ENCODE measurements at regions not wholly inside any gene's neighbourhood (a gene's known extent, or its start where the extent isn't known, plus 50 kb on each side); places are given as distances from the start of the nearest gene placed in this dataset.

DNA sequence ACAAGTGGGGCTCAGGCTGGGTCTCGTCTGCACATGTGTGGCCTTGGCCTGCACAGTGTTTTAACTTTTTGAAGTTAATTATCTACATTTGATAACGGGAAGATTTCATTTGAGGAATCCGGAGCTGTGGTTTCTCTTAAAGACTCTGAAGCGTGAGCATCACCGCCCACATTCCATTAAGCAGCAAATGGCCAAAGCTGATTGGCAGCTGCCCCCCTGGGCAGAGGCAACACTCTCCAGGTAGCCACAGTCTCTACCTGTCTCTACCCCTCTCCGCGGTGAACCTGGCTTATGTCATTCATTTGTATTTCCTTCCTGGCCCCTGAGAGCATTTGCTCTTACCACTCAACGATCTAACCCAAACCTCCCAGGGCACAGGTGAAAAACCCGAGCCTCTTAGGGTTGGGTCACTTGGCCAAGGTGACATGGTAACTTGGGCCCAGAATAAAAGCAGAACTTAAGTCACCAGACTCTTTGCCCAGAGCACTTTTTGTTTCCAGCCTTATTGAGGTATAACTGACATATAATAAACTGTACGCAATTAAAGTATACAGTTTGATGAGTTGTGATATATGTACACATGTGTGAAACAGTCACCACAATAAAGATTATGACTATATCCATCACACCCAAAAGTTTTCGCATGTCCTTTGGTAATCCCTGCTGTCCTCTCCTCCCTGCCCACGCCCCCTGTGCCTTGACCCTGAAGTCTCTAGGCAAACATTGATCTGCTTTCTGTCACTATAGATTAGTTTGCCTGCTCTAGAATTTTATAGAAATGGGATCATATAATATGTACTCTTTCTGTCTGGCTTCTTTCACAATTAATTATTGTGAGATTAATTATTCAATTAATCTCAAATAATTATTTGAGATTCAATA is 245.7 kb upstream of the HES1 start:
- TF ChIP-seq Cebpa-rat (IDR thresholded peaks at IDR 0.05): no peak
- Histone ChIP-seq H3K4me2 (no peak overlapping the region), H3K4me1 (no peaks in the 10 kb centered on the region), H3K9me3 (peaks cover 6% of the 10 kb centered on the region; the same call in 1 of the 2 replicates), H3K9ac (no peak overlapping the region), H3K27me3 (no peaks in the 10 kb centered on the region), H3K27ac (no peak overlapping the region), H3K36me3 (no peaks in the 10 kb centered on the region), H3K4me3 (no peak overlapping the region), H4K20me1 (no peaks in the 10 kb centered on the region)

DNA sequence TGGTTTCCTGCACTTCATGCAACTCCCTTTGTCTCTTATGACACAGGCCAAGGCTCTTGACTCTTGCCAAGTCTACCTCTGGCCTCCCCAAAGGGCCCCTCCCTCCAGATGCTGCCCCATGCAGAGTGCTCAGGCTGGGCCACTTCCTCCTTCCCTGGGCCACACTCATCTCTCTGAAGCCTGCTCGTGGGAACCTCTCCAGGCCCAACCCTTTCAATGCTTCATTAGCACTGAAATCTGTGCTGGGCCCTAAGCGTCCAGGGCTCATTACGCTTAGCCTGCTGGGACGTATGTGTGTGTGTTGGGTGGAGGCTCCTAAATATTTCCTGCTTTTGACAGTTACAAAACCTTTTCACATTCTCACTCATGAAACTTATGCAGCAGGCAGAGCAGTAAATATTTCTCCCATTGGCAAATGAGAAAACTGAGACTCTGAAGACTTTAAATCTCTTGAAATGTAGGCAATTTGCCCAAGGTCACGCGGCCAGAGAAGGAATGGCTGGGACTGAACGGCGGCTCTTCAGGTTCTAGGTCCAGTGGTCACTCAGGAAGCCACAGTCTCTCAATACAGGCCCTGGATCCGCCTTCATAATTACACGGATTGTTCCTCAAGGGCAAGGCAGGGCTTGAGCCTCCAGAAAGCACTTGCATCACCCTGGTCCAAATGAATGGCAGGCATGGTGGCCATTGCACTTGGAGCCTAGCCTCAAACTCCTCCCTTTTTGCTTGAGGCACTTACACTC is 241.7 kb upstream of the HES1 start:
- no peaks in the 10 kb centered on the region for H3K36me3 ChIP-seq
- no peak overlapping the region for H3K4me2 ChIP-seq
- no peak for TF ChIP-seq Cebpa-rat (IDR thresholded peaks at IDR 0.05)
- no peaks in the 10 kb centered on the region for H4K20me1 ChIP-seq
- H3K27me3 ChIP-seq: no peaks in the 10 kb centered on the region
- no peak overlapping the region for H3K9ac ChIP-seq
- no peaks in the 10 kb centered on the region for H3K9me3 ChIP-seq
- peaks cover 11% of the 10 kb centered on the region; the same call in 1 of the 2 replicates for H3K4me1 ChIP-seq
- H3K27ac ChIP-seq: no peak overlapping the region
- no peak overlapping the region for H3K4me3 ChIP-seq

DNA sequence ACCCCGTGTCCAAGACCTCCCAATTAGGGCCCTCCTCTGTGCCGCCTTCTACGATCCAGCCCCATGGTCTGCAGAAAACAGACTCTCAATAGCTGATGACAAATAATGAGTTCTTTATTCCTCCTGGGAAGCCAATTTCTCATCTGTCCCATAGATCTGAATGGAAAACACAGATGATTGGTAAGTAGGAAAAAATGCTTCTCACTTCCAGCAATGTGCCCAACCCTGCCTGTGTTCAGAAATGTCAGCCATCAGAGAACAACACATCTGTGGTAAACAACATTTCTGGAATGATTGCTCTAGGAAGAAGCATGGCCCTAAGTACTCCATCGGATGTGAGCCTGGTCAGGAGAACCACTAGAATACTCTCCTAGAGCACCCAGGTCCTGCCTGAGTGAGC is 240.5 kb upstream of the HES1 start:
- Histone ChIP-seq H3K9me3 (no peaks in the 10 kb centered on the region), H3K27me3 (no peaks in the 10 kb centered on the region), H3K4me3 (no peak overlapping the region), H3K27ac (no peak overlapping the region), H3K9ac (no peak overlapping the region), H4K20me1 (no peaks in the 10 kb centered on the region), H3K36me3 (no peaks in the 10 kb centered on the region), H3K4me1 (peaks cover 11% of the 10 kb centered on the region; the same call in 1 of the 2 replicates), H3K4me2 (no peak overlapping the region)
- no peak for TF ChIP-seq Cebpa-rat (IDR thresholded peaks at IDR 0.05)

DNA sequence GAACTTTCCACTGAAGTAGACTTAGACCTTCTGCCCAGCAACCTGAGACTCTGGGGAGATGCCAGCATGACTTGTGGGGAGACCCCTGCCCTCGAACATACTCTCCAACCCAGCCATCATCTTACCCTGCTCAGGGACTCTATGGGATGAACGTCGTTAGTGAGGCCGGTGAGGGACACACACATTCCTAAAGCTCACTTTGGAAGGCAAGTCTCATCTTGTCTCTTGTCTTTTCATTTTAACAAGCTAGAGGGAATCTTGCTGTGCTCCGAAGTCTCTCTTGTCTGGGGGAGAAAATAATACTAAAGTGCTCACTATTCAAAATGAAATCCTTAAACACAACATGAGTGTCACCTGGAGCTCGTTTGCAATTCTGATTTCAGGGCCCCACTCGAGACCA is 239.5 kb upstream of the HES1 start:
- no peak for TF ChIP-seq Cebpa-rat (IDR thresholded peaks at IDR 0.05)
- Histone ChIP-seq H3K9me3 (no peaks in the 10 kb centered on the region), H3K27ac (no peak overlapping the region), H3K36me3 (no peaks in the 10 kb centered on the region), H3K4me1 (peaks cover 11% of the 10 kb centered on the region; the same call in 1 of the 2 replicates), H3K9ac (no peak overlapping the region), H3K4me2 (no peak overlapping the region), H3K4me3 (no peak overlapping the region), H4K20me1 (no peaks in the 10 kb centered on the region), H3K27me3 (no peaks in the 10 kb centered on the region)

DNA sequence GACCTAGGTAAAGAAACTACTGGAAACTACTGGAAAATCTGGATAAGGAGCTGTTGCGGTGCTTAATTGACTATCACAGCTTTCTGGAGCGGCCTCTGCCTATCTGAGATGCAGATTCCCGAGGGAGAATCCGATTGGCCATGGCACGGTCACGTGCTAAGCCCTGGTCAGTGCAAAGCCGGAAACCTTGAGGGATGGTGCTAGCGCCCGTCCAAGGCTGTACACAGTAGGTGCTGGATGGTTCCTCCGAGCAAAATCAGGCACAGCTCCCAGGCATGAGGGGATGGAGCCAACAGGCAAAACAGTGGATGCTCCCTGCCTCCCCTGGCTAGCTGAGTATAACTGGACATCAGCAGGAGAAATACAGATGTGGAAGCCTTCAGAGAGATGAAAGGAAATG is 238.7 kb upstream of the HES1 start:
- no peaks in the 10 kb centered on the region for H3K36me3 ChIP-seq
- no peak overlapping the region for H3K4me3 ChIP-seq
- TF ChIP-seq Cebpa-rat (IDR thresholded peaks at IDR 0.05): no peak
- no peak overlapping the region for H3K27ac ChIP-seq
- H3K27me3 ChIP-seq: no peaks in the 10 kb centered on the region
- H3K4me2 ChIP-seq: peak overlapping the region; percentile 12; the same call in 1 of the 2 replicates
- H3K4me1 ChIP-seq: peaks cover 11% of the 10 kb centered on the region; the same call in 1 of the 2 replicates
- H4K20me1 ChIP-seq: no peaks in the 10 kb centered on the region
- H3K9ac ChIP-seq: no peak overlapping the region
- H3K9me3 ChIP-seq: no peaks in the 10 kb centered on the region

DNA sequence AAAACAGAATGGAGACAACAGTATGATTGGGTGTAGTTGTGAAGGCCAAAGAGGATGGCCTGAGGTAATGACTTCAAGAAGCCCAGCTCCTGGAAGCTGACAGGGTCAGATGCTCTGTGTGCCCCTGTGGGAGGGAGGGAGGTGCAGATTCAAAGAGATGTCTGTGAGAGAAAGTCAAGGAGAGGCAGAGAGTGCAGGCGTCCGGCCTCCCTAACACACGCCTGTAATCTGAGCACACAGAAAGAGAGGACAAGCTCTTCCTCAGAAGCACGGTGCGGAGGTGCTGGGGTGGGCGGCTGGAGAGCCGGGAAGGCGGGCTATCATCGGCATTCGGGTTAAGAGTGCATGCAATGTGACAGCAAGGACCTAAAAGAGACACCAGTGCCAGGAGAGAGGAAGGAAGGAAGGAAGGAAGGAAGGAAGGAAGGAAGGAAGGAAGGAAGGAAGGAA is 238.2 kb upstream of the HES1 start:
- no peaks in the 10 kb centered on the region for H3K36me3 ChIP-seq
- no peaks in the 10 kb centered on the region for H3K27me3 ChIP-seq
- no peak overlapping the region for H3K9ac ChIP-seq
- no peak overlapping the region for H3K4me3 ChIP-seq
- H3K4me1 ChIP-seq: peaks cover 11% of the 10 kb centered on the region; the same call in 1 of the 2 replicates
- no peak overlapping the region for H3K27ac ChIP-seq
- no peaks in the 10 kb centered on the region for H3K9me3 ChIP-seq
- H4K20me1 ChIP-seq: no peaks in the 10 kb centered on the region
- H3K4me2 ChIP-seq: peak overlapping the region; percentile 12; the same call in 1 of the 2 replicates
- TF ChIP-seq Cebpa-rat (IDR thresholded peaks at IDR 0.05): no peak

DNA sequence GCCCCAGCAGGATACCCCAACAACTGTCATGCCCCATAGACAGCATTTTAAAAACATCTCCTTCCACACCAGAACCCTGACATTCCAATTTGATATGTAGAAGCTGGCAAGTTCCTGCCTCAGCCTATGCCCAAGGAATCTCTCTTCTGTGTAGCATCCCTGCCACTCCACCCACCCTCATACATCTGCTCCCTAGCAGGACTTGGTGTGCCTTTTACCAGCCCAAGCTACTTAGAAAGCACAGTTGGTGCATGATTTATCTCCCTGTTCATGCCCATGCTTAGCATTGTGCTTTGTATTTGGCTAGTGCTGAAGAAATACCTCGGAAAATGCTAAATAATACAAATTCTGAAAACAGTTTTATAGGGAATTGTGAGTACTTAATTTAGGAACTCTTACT is 236.9 kb upstream of the HES1 start:
- Histone ChIP-seq H3K9me3 (no peaks in the 10 kb centered on the region), H3K4me3 (no peak overlapping the region), H3K4me1 (peaks cover 18% of the 10 kb centered on the region), H3K36me3 (no peaks in the 10 kb centered on the region), H3K9ac (no peak overlapping the region), H4K20me1 (no peaks in the 10 kb centered on the region), H3K4me2 (no peak overlapping the region), H3K27me3 (no peaks in the 10 kb centered on the region), H3K27ac (no peak overlapping the region)
- no peak for TF ChIP-seq Cebpa-rat (IDR thresholded peaks at IDR 0.05)

DNA sequence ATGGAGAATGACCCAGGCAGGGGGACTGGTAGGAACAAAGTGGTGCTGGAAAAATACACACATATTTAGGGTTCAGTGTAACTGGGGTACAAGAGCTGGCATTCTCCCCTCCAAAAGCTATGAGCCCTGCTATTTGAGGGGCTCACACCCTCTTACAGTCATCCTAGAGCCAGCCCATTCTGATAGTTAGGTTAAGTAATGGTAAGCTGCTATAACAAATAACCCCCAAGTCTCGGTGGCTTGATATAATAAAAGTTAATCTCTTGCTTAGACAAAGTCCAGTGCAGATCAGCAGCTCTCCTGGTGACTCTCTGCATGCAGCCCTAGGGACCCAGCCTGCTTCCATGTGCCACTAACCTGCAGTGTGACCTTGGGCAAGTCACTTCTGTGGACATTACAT is 234.9 kb upstream of the HES1 start:
- H3K27me3 ChIP-seq: no peaks in the 10 kb centered on the region
- no peaks in the 10 kb centered on the region for H3K9me3 ChIP-seq
- no peak overlapping the region for H3K9ac ChIP-seq
- H3K4me3 ChIP-seq: no peak overlapping the region
- H4K20me1 ChIP-seq: no peaks in the 10 kb centered on the region
- H3K4me1 ChIP-seq: peaks cover 38% of the 10 kb centered on the region
- no peak for TF ChIP-seq Cebpa-rat (IDR thresholded peaks at IDR 0.05)
- no peak overlapping the region for H3K27ac ChIP-seq
- H3K4me2 ChIP-seq: no peak overlapping the region
- no peaks in the 10 kb centered on the region for H3K36me3 ChIP-seq

DNA sequence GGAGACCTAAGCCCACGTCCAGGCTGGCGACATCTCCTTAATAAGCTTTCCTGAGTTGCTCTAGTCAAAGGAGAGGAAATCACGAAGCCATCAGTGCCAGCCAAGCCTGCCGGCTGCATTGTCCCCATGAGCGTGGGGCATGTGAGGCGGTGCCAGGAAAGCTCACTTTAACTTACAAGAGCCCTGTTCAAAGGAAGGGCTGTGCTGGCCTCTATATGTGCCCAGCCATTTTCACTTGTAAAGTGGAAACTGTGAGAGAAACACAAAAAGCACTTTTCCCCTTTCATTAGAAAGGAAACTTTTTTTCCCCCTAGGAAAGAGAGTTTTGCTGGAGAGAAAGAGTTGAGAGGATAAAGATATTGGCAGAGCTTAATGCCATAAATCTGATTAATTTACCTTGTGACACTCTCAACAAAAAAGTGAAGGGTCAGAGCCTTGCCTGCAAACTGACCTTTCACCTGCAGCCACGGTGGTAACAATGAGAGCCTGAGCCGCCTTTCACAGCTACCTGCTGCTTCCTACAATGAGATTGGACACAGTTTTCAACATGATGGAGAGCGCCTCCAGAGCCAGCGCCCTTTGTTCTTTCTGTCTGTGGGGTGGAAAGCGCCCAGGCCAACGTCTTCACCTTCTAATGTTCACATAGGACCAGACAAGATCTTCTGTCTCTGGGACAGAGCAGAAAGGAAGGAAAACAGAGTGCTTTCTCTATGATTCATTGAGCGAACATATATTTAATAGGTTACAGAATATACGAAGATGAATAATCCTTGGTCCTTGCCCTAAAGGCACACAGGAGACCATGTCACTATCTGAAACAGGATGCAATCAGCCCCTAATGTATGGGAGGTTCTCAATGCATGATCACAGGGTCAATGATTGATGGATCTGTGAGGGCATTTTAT is 233.1 kb upstream of the HES1 start:
- Histone ChIP-seq H3K27ac (no peak overlapping the region), H3K4me3 (no peak overlapping the region), H3K4me1 (peaks cover 40% of the 10 kb centered on the region), H3K36me3 (no peaks in the 10 kb centered on the region), H3K27me3 (no peaks in the 10 kb centered on the region), H3K9ac (no peak overlapping the region), H3K9me3 (0 out of 2 replicates have a peak, but pooled peaks cover 3% of the 10 kb centered on the region), H3K4me2 (peak overlapping the region; percentile 43; the same call in 1 of the 2 replicates), H4K20me1 (no peaks in the 10 kb centered on the region)
- no peak for TF ChIP-seq Cebpa-rat (IDR thresholded peaks at IDR 0.05)

All from BLaER1 (cell line).